ENCODE measurements at regions not wholly inside any gene's neighbourhood (a gene's known extent, or its start where the extent isn't known, plus 50 kb on each side); places are given as distances from the start of the nearest gene placed in this dataset.

- TF ChIP-seq, protein P1, sequence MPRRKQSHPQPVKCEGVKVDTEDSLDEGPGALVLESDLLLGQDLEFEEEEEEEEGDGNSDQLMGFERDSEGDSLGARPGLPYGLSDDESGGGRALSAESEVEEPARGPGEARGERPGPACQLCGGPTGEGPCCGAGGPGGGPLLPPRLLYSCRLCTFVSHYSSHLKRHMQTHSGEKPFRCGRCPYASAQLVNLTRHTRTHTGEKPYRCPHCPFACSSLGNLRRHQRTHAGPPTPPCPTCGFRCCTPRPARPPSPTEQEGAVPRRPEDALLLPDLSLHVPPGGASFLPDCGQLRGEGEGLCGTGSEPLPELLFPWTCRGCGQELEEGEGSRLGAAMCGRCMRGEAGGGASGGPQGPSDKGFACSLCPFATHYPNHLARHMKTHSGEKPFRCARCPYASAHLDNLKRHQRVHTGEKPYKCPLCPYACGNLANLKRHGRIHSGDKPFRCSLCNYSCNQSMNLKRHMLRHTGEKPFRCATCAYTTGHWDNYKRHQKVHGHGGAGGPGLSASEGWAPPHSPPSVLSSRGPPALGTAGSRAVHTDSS (tag by site-specific recombination; IDR thresholded peaks at IDR 0.05), result no peak
- TF ChIP-seq ZNF776 (tag by site-specific recombination; IDR thresholded peaks at IDR 0.05; ENCODE audit: borderline replicate concordance) (no peak), ZNF211 (tag by site-specific recombination; IDR thresholded peaks at IDR 0.05; ENCODE audit: low read depth) (no peak), ZNF624 (tag by site-specific recombination; IDR thresholded peaks at IDR 0.05) (no peak), ZNF791 (tag by site-specific recombination; IDR thresholded peaks at IDR 0.05) (no peak), ZNF398 (tag by site-specific recombination; IDR thresholded peaks at IDR 0.05) (no peak)
- TF ChIP-seq, protein P2, sequence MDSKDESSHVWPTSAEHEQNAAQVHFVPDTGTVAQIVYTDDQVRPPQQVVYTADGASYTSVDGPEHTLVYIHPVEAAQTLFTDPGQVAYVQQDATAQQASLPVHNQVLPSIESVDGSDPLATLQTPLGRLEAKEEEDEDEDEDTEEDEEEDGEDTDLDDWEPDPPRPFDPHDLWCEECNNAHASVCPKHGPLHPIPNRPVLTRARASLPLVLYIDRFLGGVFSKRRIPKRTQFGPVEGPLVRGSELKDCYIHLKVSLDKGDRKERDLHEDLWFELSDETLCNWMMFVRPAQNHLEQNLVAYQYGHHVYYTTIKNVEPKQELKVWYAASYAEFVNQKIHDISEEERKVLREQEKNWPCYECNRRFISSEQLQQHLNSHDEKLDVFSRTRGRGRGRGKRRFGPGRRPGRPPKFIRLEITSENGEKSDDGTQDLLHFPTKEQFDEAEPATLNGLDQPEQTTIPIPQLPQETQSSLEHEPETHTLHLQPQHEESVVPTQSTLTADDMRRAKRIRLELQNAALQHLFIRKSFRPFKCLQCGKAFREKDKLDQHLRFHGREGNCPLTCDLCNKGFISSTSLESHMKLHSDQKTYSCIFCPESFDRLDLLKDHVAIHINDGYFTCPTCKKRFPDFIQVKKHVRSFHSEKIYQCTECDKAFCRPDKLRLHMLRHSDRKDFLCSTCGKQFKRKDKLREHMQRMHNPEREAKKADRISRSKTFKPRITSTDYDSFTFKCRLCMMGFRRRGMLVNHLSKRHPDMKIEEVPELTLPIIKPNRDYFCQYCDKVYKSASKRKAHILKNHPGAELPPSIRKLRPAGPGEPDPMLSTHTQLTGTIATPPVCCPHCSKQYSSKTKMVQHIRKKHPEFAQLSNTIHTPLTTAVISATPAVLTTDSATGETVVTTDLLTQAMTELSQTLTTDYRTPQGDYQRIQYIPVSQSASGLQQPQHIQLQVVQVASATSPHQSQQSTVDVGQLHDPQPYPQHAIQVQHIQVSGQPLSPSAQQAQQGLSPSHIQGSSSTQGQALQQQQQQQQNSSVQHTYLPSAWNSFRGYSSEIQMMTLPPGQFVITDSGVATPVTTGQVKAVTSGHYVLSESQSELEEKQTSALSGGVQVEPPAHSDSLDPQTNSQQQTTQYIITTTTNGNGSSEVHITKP (tag by site-specific recombination; IDR thresholded peaks at IDR 0.05), result no peak
These were observed 294.3 kb upstream of the MGAT4C start (continued) for GRCh38 chr12:86550218-86551145.

GRCh38 chr12:86543716-86544115, 287.5 kb upstream of the MGAT4C start:
- Histone ChIP-seq H3K27ac (ENCODE audit: extremely low read depth, low read depth, low read length) (no peak overlapping the region), H3K36me3 (ENCODE audit: control insufficient read depth in 2 of 2, insufficient read depth in 1 of 2, low read length in 2 of 2) (no peaks in the 10 kb centered on the region), H3K4me1 (ENCODE audit: control insufficient read depth, insufficient read depth, low read length) (no peaks in the 10 kb centered on the region), H3K4me3 (ENCODE audit: low read depth, low read length) (no peak overlapping the region), H3K9me3 (ENCODE audit: control insufficient read depth, insufficient read depth, low read depth, low read length) (no peaks in the 10 kb centered on the region)
- TF ChIP-seq ZNF561 (tag by site-specific recombination; IDR thresholded peaks at IDR 0.05; ENCODE audit: borderline replicate concordance), result no peak
- TF ChIP-seq ZNF626 (tag by site-specific recombination; IDR thresholded peaks at IDR 0.05), result no peak
- no peak for TF ChIP-seq ZNF529 (tag by site-specific recombination; IDR thresholded peaks at IDR 0.05; ENCODE audit: insufficient replicate concordance)
- no peak for TF ChIP-seq ZNF10 (tag by site-specific recombination; IDR thresholded peaks at IDR 0.05)
- TF ChIP-seq ZNF654 (tag by site-specific recombination; IDR thresholded peaks at IDR 0.05; ENCODE audit: low read depth), result no peak
- TF ChIP-seq MZF1 (tag by site-specific recombination; IDR thresholded peaks at IDR 0.05; ENCODE audit: borderline replicate concordance), result no peak
- TF ChIP-seq ZNF404 (tag by site-specific recombination; IDR thresholded peaks at IDR 0.05), result no peak
- TF ChIP-seq GLI4 (tag by site-specific recombination; IDR thresholded peaks at IDR 0.05), result no peak
- ChIA-PET POLR2A (no interaction called here), CTCF (no interaction called here)
